Large intestine (tissue), 3 donors: ENCODE measurements at regions not wholly inside any gene's neighbourhood (a gene's known extent, or its start where the extent isn't known, plus 50 kb on each side); places are given as distances from the start of the nearest gene placed in this dataset.

Experiments used
- DNase-seq, 2 donors: peaks; one replicate each; pipeline versions ENCODE4 v3.0.0 to v3.0.0-alpha.2; 2013
- H3K27ac ChIP-seq: one replicate; pipeline ENCODE4 v1.5.1; 2013; ENCODE audit warnings: low read length
- H3K27me3 ChIP-seq: 2 replicates; pipeline ENCODE4 v1.6.1; 2013; ENCODE audit warnings: low read length; ENCODE audit not compliant: control insufficient read depth, insufficient read depth
- H3K36me3 ChIP-seq: 2 replicates; pipeline ENCODE4 v1.6.1; 2013; ENCODE audit warnings: low read length; ENCODE audit not compliant: control insufficient read depth, insufficient read depth
- H3K4me1 ChIP-seq: one replicate; pipeline ENCODE4 v1.6.1; 2013; ENCODE audit warnings: low read length; ENCODE audit not compliant: control insufficient read depth, insufficient read depth
- H3K4me3 ChIP-seq: one replicate; pipeline ENCODE4 v1.5.1; 2013; ENCODE audit warnings: low read length
- H3K9me3 ChIP-seq: one replicate; pipeline ENCODE4 v1.6.1; 2013; ENCODE audit warnings: mild to moderate bottlenecking, low read depth, low read length, moderate library complexity; ENCODE audit not compliant: control insufficient read depth
- WGBS: methylation state at CpG from one replicate; pipeline ENCODE4 v1.1.5; 2013; ENCODE audit warnings: low lambda C conversion rate; ENCODE audit not compliant: insufficient coverage; 5-methylcytosine and 5-hydroxymethylcytosine counted together

- no peak overlapping the region for H3K4me3 ChIP-seq
- peak; percentile 47 to 50 for DNase-seq
- H3K27me3 ChIP-seq = no peaks in the 10 kb centered on the region
- no peaks in the 10 kb centered on the region for H3K36me3 ChIP-seq
- H3K27ac ChIP-seq = no peak overlapping the region
- H3K4me1 ChIP-seq = peaks cover under 1% of the 10 kb centered on the region
- no peaks in the 10 kb centered on the region for H3K9me3 ChIP-seq
- 18% methylated on average over 4 of the region's 5 CpGs for WGBS
Measured at GRCh38 chr4:74675673-74676279, 118.5 kb downstream of the BTC start.

- Histone ChIP-seq H3K4me3 (no peak overlapping the region), H3K27ac (no peak overlapping the region), H3K27me3 (no peaks in the 10 kb centered on the region), H3K9me3 (no peaks in the 10 kb centered on the region), H3K36me3 (no peaks in the 10 kb centered on the region), H3K4me1 (no peaks in the 10 kb centered on the region)
- DNase-seq = peak; percentile 54 to 68
- WGBS = no CpG with 5 or more reads among the region's 2 CpGs
Measured at GRCh38 chr4:74682567-74683359, 111.6 kb downstream of the BTC start.

- H3K4me3 ChIP-seq = no peak overlapping the region
- H3K27me3 ChIP-seq = no peaks in the 10 kb centered on the region
- no peaks in the 10 kb centered on the region for H3K36me3 ChIP-seq
- no peak overlapping the region for H3K27ac ChIP-seq
- no peaks in the 10 kb centered on the region for H3K9me3 ChIP-seq
- no CpG with 5 or more reads among the region's 4 CpGs for WGBS
- DNase-seq = no peak
- H3K4me1 ChIP-seq = no peaks in the 10 kb centered on the region
Measured at GRCh38 chr4:74692972-74693371, 101.4 kb downstream of the BTC start.
